SK-N-SH treated with all-trans-retinoic acid at 6 μM for 48 hours (cell line): ENCODE measurements at regions not wholly inside any gene's neighbourhood (a gene's known extent, or its start where the extent isn't known, plus 50 kb on each side); places are given as distances from the start of the nearest gene placed in this dataset.

Experiments
- ATAC-seq: fragments of 200-7000 bp; cut with Tn5 transposase; 3 replicates; pipeline ENCODE4 v1.9.1; 2020; ENCODE audit warnings: mild to moderate bottlenecking, moderate library complexity
- ARNTL ChIP-seq: fragments of 450-650 bp; formaldehyde crosslinking; IDR thresholded peaks from 2 replicates; pipeline ENCODE4 v1.5.0; 2020; ENCODE audit warnings: low read depth, mild to moderate bottlenecking, moderate library complexity, borderline replicate concordance
- BACH2 ChIP-seq: fragments of 250-450 bp; sonication (Bioruptor Pico); IDR thresholded peaks from 2 replicates; pipeline ENCODE4 v1.9.0; 2021; ENCODE audit warnings: mild to moderate bottlenecking, borderline replicate concordance
- CREB5 ChIP-seq: fragments of 250-450 bp; sonication (Bioruptor Pico); IDR thresholded peaks from 2 replicates; pipeline ENCODE4 v1.5.1; 2020; ENCODE audit warnings: low read depth, mild to moderate bottlenecking, moderate library complexity
- CSRNP3 ChIP-seq: fragments of 250-450 bp; sonication (Bioruptor Pico); IDR thresholded peaks from 2 replicates; pipeline ENCODE4 v1.5.1; 2021; ENCODE audit warnings: mild to moderate bottlenecking, moderate library complexity
- GLIS3 ChIP-seq: fragments of 250-450 bp; sonication (Bioruptor Pico); IDR thresholded peaks from 2 replicates; pipeline ENCODE4 v1.5.0; 2020; ENCODE audit warnings: mild to moderate bottlenecking, moderate library complexity
- ISL1 ChIP-seq: fragments of 250-450 bp; sonication (Bioruptor Pico); IDR thresholded peaks from 2 replicates; pipeline ENCODE4 v2.1.2; 2022; ENCODE audit warnings: mild to moderate bottlenecking, moderate library complexity
- PATZ1 ChIP-seq: fragments of 250-450 bp; sonication (Bioruptor Pico); IDR thresholded peaks from 2 replicates; pipeline ENCODE4 v1.8.0; 2020; ENCODE audit warnings: mild to moderate bottlenecking, moderate library complexity, borderline replicate concordance
- POU6F1 ChIP-seq: fragments of 250-450 bp; sonication (Bioruptor Pico); IDR thresholded peaks from 2 replicates; pipeline ENCODE4 v1.8.0; 2021; ENCODE audit warnings: low read depth, mild to moderate bottlenecking, moderate library complexity, borderline replicate concordance
- PPARA ChIP-seq: fragments of 250-450 bp; sonication (Bioruptor Pico); IDR thresholded peaks from 2 replicates; pipeline ENCODE4 v1.5.0; 2020; ENCODE audit warnings: mild to moderate bottlenecking, borderline replicate concordance
- SNAI2 ChIP-seq: fragments of 250-450 bp; sonication (Bioruptor Pico); IDR thresholded peaks from 2 replicates; pipeline ENCODE4 v1.5.0; 2020; ENCODE audit warnings: mild to moderate bottlenecking, moderate library complexity
- TCF4 ChIP-seq: fragments of 250-450 bp; sonication (Bioruptor Pico); IDR thresholded peaks from 2 replicates; pipeline ENCODE4 v1.8.0; 2021; ENCODE audit warnings: mild to moderate bottlenecking, moderate library complexity, borderline replicate concordance
- TOX ChIP-seq: fragments of 250-450 bp; sonication (Bioruptor Pico); IDR thresholded peaks from 2 replicates; pipeline ENCODE4 v1.8.0; 2021; ENCODE audit warnings: mild to moderate bottlenecking, moderate library complexity, borderline replicate concordance
- TSHZ2 ChIP-seq: fragments of 250-450 bp; sonication (Bioruptor Pico); IDR thresholded peaks from 2 replicates; pipeline ENCODE4 v1.5.0; 2020; ENCODE audit warnings: mild to moderate bottlenecking, moderate library complexity
- ZC3H10 ChIP-seq: fragments of 250-450 bp; sonication (Bioruptor Pico); IDR thresholded peaks from 2 replicates; pipeline ENCODE4 v1.5.1; 2021; ENCODE audit warnings: mild to moderate bottlenecking, moderate library complexity
- ZFP3 ChIP-seq: fragments of 250-450 bp; sonication (Bioruptor Pico); IDR thresholded peaks from 2 replicates; pipeline ENCODE4 v1.5.0; 2020; ENCODE audit warnings: mild to moderate bottlenecking, moderate library complexity
- ZFP30 ChIP-seq: fragments of 450-650 bp; formaldehyde crosslinking; IDR thresholded peaks from 2 replicates; pipeline ENCODE4 v1.5.0; 2022; ENCODE audit warnings: mild to moderate bottlenecking, moderate library complexity
- ZNF70 ChIP-seq: fragments of 450-650 bp; formaldehyde crosslinking; IDR thresholded peaks from 2 replicates; pipeline ENCODE4 v1.5.0; 2020; ENCODE audit warnings: mild to moderate bottlenecking, moderate library complexity
- ZNF8 ChIP-seq: fragments of 450-650 bp; formaldehyde crosslinking; IDR thresholded peaks from 2 replicates; pipeline ENCODE4 v1.5.0; 2020; ENCODE audit warnings: mild to moderate bottlenecking, moderate library complexity

GRCh38 chr21:27793901-27794300, 827.0 kb upstream of the ADAMTS5 start (continued):
- TF ChIP-seq CSRNP3, result no peak
- TF ChIP-seq, all 23 proteins: peak for 0

- ATAC-seq, result no peak
- no peak for TF ChIP-seq TCF4 (CRISPR knock-in tag)
- TF ChIP-seq BACH2 (CRISPR knock-in tag), result no peak
- TF ChIP-seq SNAI2 (CRISPR knock-in tag), result no peak
- no peak for TF ChIP-seq ZNF70 (CRISPR knock-in tag)
- no peak for TF ChIP-seq CSRNP3
- TF ChIP-seq TSHZ2, result no peak
- no peak for TF ChIP-seq ZFP30
- TF ChIP-seq PATZ1, result no peak
These were observed 820.2 kb upstream of the ADAMTS5 start for GRCh38 chr21:27787046-27787445.

- TF ChIP-seq SNAI2 (CRISPR knock-in tag) (no peak), CREB5 (no peak), ZFP3 (CRISPR knock-in tag) (no peak), PATZ1 (no peak), BACH2 (CRISPR knock-in tag) (no peak), CSRNP3 (no peak), GLIS3 (no peak), ARNTL (no peak), PPARA (CRISPR knock-in tag) (no peak), ISL1 (CRISPR knock-in tag) (no peak), ZNF70 (CRISPR knock-in tag) (no peak), TCF4 (CRISPR knock-in tag) (no peak), TOX (CRISPR knock-in tag) (no peak), POU6F1 (CRISPR knock-in tag) (no peak), ZNF8 (CRISPR knock-in tag) (no peak), TSHZ2 (no peak), ZC3H10 (no peak)
- TF ChIP-seq, all 23 proteins: peak for 0
- ATAC-seq, result no peak
These were observed 812.7 kb upstream of the ADAMTS5 start for GRCh38 chr21:27779606-27780005.
